ENCODE measurements at regions not wholly inside any gene's neighbourhood (a gene's known extent, or its start where the extent isn't known, plus 50 kb on each side); places are given as distances from the start of the nearest gene placed in this dataset.
A peak's percentile ranks its signal among the peaks of the same experiment; 100 is the strongest.
"Not testable (repeated sequence)": the region's sequence is repeated elsewhere in the genome, so short reads cannot be mapped to it uniquely, and the experiment has no call there.

DNA sequence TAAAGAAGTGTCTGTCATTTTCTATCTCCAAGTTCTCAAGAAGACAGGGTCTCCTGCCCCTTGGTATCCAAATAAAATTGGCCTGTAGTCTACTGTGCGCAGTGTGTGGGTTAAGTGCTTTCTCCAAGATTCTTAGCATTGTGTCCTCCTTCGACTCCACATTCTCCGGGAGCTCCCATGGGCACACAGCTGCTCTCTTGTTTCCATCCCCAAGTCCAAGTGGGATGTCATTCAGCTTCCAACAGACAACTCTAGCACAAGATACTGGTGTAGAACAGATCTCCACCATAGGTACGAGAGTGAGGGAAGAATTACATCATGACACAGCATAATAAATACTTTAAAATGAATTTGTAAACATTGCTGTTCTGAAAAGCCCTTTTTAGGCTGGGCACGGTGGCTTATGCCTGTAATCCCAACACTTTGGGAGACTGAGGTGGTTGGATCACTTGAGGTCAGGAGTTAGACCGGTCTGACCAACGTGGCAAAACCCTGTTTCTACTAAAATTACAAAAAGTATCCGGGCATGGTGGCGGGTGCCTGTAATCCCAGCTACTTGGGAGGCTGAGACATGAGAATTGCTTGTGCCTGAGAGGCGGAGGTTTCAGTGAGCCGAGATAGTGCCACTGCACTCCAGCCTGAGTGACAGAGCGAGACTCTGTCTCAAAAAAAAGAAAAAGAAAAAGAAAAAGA, 196.2 kb downstream of the C9orf152 start:
- peaks cover 0 to 3% of the 10 kb centered on the region in 2 donors for H3K9me3 ChIP-seq (ENCODE audit: control insufficient read depth in 2 of 2, insufficient read depth in 1 of 2, low read depth in 1 of 2, low read length in 1 of 2)
- peaks cover 0 to 4% (median 0%) of the 10 kb centered on the region in 3 donors for H3K27me3 ChIP-seq (ENCODE audit: control insufficient read depth in 3 of 3, insufficient read depth in 3 of 3, low read length in 3 of 3)
- no peak overlapping the region for H3K4me3 ChIP-seq (ENCODE audit: low read depth in 1 of 3, low read length in 3 of 3)
- H3K4me1 ChIP-seq (ENCODE audit: control insufficient read depth in 3 of 3, insufficient read depth in 2 of 3, low read depth in 1 of 3, low read length in 2 of 3), result peaks cover 0 to 2% (median 0%) of the 10 kb centered on the region in 3 donors
- H3K36me3 ChIP-seq (ENCODE audit: control insufficient read depth in 3 of 3, insufficient read depth in 2 of 3, low read depth in 1 of 3, low read length in 3 of 3), result no peaks in the 10 kb centered on the region
- no peak for DNase-seq
- 85 to 92% (median 87%) methylated on average over 12 of the region's 12 CpGs for WGBS, 3 donors
- no peak for FAIRE-seq
- no peak overlapping the region for H3K27ac ChIP-seq (ENCODE audit: low read depth in 1 of 3, low read length in 2 of 3)

GRCh38 chr9:110013064-110013463, 194.9 kb downstream of the C9orf152 start:
- DNase-seq, result no peak
- Histone ChIP-seq H3K36me3 (ENCODE audit: control insufficient read depth in 3 of 3, insufficient read depth in 2 of 3, low read depth in 1 of 3, low read length in 3 of 3) (no peaks in the 10 kb centered on the region), H3K4me1 (ENCODE audit: control insufficient read depth in 3 of 3, insufficient read depth in 2 of 3, low read depth in 1 of 3, low read length in 2 of 3) (peaks cover 0 to 2% (median 0%) of the 10 kb centered on the region in 3 donors), H3K4me3 (ENCODE audit: low read depth in 1 of 3, low read length in 3 of 3) (no peak overlapping the region), H3K27ac (ENCODE audit: low read depth in 1 of 3, low read length in 2 of 3) (no peak overlapping the region), H3K27me3 (ENCODE audit: control insufficient read depth in 3 of 3, insufficient read depth in 3 of 3, low read length in 3 of 3) (peaks cover 0 to 4% (median 0%) of the 10 kb centered on the region in 3 donors), H3K9me3 (ENCODE audit: control insufficient read depth in 2 of 2, insufficient read depth in 1 of 2, low read depth in 1 of 2, low read length in 1 of 2) (peaks cover 0 to 3% of the 10 kb centered on the region in 2 donors)
- FAIRE-seq, result no peak
- WGBS, 3 donors, result 46 to 85% (median 77%) methylated on average over 1 of the region's 1 CpG

DNA sequence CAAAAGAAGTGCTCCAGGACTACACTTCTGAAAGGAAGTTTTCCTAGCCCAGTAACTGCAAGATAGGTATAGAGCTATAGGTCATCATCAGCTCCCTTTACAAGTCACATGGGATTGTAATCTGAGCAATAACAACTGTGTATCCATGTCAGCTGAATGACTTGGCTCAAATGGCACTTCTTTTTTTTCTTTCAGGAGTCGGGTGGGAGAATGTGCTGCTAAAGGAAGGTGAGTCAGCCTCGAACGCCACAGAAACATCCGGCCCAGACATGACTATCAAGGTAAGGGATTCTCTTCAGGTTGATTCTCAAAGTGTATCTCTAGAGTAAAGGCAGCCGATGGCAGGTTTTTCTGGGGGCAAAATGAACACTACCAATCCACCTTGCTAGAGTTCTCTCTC, 192.2 kb downstream of the C9orf152 start:
- Histone ChIP-seq H3K27me3 (ENCODE audit: control insufficient read depth in 3 of 3, insufficient read depth in 3 of 3, low read length in 3 of 3) (peaks cover 0 to 4% (median 0%) of the 10 kb centered on the region in 3 donors), H3K9me3 (ENCODE audit: control insufficient read depth in 2 of 2, insufficient read depth in 1 of 2, low read depth in 1 of 2, low read length in 1 of 2) (peaks cover 0 to 3% of the 10 kb centered on the region in 2 donors), H3K36me3 (ENCODE audit: control insufficient read depth in 3 of 3, insufficient read depth in 2 of 3, low read depth in 1 of 3, low read length in 3 of 3) (no peaks in the 10 kb centered on the region), H3K27ac (ENCODE audit: low read depth in 1 of 3, low read length in 2 of 3) (peak overlapping the region in 2 of 3 donors; percentile 17 to 21), H3K4me3 (ENCODE audit: low read depth in 1 of 3, low read length in 3 of 3) (no peak overlapping the region), H3K4me1 (ENCODE audit: control insufficient read depth in 3 of 3, insufficient read depth in 2 of 3, low read depth in 1 of 3, low read length in 2 of 3) (peaks cover 0 to 2% (median 0%) of the 10 kb centered on the region in 3 donors)
- no peak for FAIRE-seq
- peak in 1 of 2 donors; percentile 12 for DNase-seq
- 72 to 87% (median 86%) methylated on average over 5 of the region's 5 CpGs for WGBS, 3 donors

- Histone ChIP-seq H3K36me3 (ENCODE audit: control insufficient read depth in 3 of 3, insufficient read depth in 2 of 3, low read depth in 1 of 3, low read length in 3 of 3) (no peaks in the 10 kb centered on the region), H3K27me3 (ENCODE audit: control insufficient read depth in 3 of 3, insufficient read depth in 3 of 3, low read length in 3 of 3) (peaks cover 0 to 4% (median 0%) of the 10 kb centered on the region in 3 donors), H3K4me3 (ENCODE audit: low read depth in 1 of 3, low read length in 3 of 3) (no peak overlapping the region), H3K4me1 (ENCODE audit: control insufficient read depth in 3 of 3, insufficient read depth in 2 of 3, low read depth in 1 of 3, low read length in 2 of 3) (peaks cover 0 to 2% (median 0%) of the 10 kb centered on the region in 3 donors), H3K27ac (ENCODE audit: low read depth in 1 of 3, low read length in 2 of 3) (peak overlapping the region in 2 of 3 donors; percentile 17 to 21), H3K9me3 (ENCODE audit: control insufficient read depth in 2 of 2, insufficient read depth in 1 of 2, low read depth in 1 of 2, low read length in 1 of 2) (peaks cover 0 to 3% of the 10 kb centered on the region in 2 donors)
- WGBS, 3 donors, result 81 to 84% (median 84%) methylated on average over 2 of the region's 2 CpGs
- DNase-seq, result peak in 1 of 2 donors; percentile 42
- no peak for FAIRE-seq
Measured at GRCh38 chr9:110016340-110016739, 191.6 kb downstream of the C9orf152 start.

DNA sequence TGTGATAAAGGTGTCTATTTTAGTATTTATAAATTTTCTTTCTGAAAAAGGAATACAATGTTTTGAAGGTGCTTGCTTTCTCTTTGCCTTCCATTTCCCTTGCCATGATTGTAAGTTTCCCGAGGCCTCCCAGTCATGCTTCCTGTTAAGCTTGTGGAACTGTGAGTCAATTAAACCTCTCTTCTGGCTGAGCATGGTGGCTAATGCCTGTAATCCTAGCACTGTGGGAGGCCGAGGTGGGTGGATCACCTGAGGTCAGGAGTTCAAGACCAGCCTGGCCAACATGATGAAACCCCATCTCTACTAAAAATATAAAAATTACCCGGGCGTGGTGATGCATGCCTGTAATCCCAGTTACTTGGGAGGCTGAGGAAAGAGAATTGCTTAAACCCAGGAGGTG, 187.7 kb downstream of the C9orf152 start:
- H3K4me1 ChIP-seq (ENCODE audit: control insufficient read depth in 3 of 3, insufficient read depth in 2 of 3, low read depth in 1 of 3, low read length in 2 of 3); H3K27ac ChIP-seq (ENCODE audit: low read depth in 1 of 3, low read length in 2 of 3); H3K4me3 ChIP-seq (ENCODE audit: low read depth in 1 of 3, low read length in 3 of 3); H3K27me3 ChIP-seq (ENCODE audit: control insufficient read depth in 3 of 3, insufficient read depth in 3 of 3, low read length in 3 of 3); FAIRE-seq; H3K9me3 ChIP-seq (ENCODE audit: control insufficient read depth in 2 of 2, insufficient read depth in 1 of 2, low read depth in 1 of 2, low read length in 1 of 2); DNase-seq; H3K36me3 ChIP-seq (ENCODE audit: control insufficient read depth in 3 of 3, insufficient read depth in 2 of 3, low read depth in 1 of 3, low read length in 3 of 3): not testable (repeated sequence)
- 77 to 83% (median 78%) methylated on average over 4 of the region's 4 CpGs for WGBS, 3 donors

GRCh38 chr9:110021891-110022290, 186.1 kb downstream of the C9orf152 start:
- WGBS, 3 donors, result 61 to 66% (median 65%) methylated on average over 2 of the region's 2 CpGs
- DNase-seq (no peak), FAIRE-seq (no peak)

GRCh38 chr9:110023221-110023620, 184.7 kb downstream of the C9orf152 start:
- H3K9me3 ChIP-seq (ENCODE audit: control insufficient read depth in 2 of 2, insufficient read depth in 1 of 2, low read depth in 1 of 2, low read length in 1 of 2); H3K4me1 ChIP-seq (ENCODE audit: control insufficient read depth in 3 of 3, insufficient read depth in 2 of 3, low read depth in 1 of 3, low read length in 2 of 3); H3K27ac ChIP-seq (ENCODE audit: low read depth in 1 of 3, low read length in 2 of 3); H3K4me3 ChIP-seq (ENCODE audit: low read depth in 1 of 3, low read length in 3 of 3); FAIRE-seq; DNase-seq; H3K27me3 ChIP-seq (ENCODE audit: control insufficient read depth in 3 of 3, insufficient read depth in 3 of 3, low read length in 3 of 3); H3K36me3 ChIP-seq (ENCODE audit: control insufficient read depth in 3 of 3, insufficient read depth in 2 of 3, low read depth in 1 of 3, low read length in 3 of 3): not testable (repeated sequence)
- 84 to 90% (median 87%) methylated on average over 7 to 8 of the region's 8 CpGs for WGBS, 3 donors

More at GRCh38 chr9:110021891-110022290, 186.1 kb downstream of the C9orf152 start:
- Histone ChIP-seq H3K36me3 (ENCODE audit: control insufficient read depth in 3 of 3, insufficient read depth in 2 of 3, low read depth in 1 of 3, low read length in 3 of 3) (no peaks in the 10 kb centered on the region), H3K9me3 (ENCODE audit: control insufficient read depth in 2 of 2, insufficient read depth in 1 of 2, low read depth in 1 of 2, low read length in 1 of 2) (no peaks in the 10 kb centered on the region), H3K4me1 (ENCODE audit: control insufficient read depth in 3 of 3, insufficient read depth in 2 of 3, low read depth in 1 of 3, low read length in 2 of 3) (no peaks in the 10 kb centered on the region), H3K27ac (ENCODE audit: low read depth in 1 of 3, low read length in 2 of 3) (no peak overlapping the region), H3K27me3 (ENCODE audit: control insufficient read depth in 3 of 3, insufficient read depth in 3 of 3, low read length in 3 of 3) (no peaks in the 10 kb centered on the region), H3K4me3 (ENCODE audit: low read depth in 1 of 3, low read length in 3 of 3) (no peak overlapping the region)

DNA sequence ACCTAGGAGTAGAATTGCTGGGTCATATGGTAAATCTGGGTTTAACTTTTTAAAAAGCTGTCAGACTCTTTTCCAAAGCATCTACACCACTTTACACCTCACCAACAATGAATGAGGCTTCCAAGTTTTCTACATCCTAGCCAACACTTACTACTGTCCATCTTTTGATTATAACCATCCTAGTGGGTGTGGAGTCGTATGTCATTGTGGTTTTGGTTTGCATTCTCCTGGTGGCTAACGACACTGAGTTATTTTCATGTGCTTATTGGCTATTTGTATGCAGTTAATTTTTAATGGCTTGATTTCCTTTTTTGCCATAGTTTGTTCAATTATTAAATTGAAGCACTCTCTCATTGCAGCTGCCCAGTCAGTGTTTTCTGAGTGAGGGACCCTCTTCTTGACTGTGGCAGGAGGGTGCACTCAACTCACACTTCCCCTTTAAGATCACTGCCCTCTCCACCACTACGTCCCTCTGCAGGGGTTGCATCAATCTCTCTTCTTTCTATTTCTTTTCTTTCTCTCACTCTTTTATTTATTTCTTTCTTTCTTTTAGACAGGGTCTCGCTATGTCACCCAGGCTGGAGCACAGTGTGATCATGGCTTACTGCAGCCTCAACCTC, 182.3 kb downstream of the C9orf152 start:
- WGBS, 3 donors, result 77 to 84% (median 78%) methylated on average over 4 of the region's 4 CpGs
- Histone ChIP-seq H3K27me3 (ENCODE audit: control insufficient read depth in 3 of 3, insufficient read depth in 3 of 3, low read length in 3 of 3) (no peaks in the 10 kb centered on the region), H3K9me3 (ENCODE audit: control insufficient read depth in 2 of 2, insufficient read depth in 1 of 2, low read depth in 1 of 2, low read length in 1 of 2) (no peaks in the 10 kb centered on the region), H3K4me3 (ENCODE audit: low read depth in 1 of 3, low read length in 3 of 3) (no peak overlapping the region), H3K27ac (ENCODE audit: low read depth in 1 of 3, low read length in 2 of 3) (no peak overlapping the region), H3K4me1 (ENCODE audit: control insufficient read depth in 3 of 3, insufficient read depth in 2 of 3, low read depth in 1 of 3, low read length in 2 of 3) (peaks cover 0 to 16% (median 0%) of the 10 kb centered on the region in 3 donors), H3K36me3 (ENCODE audit: control insufficient read depth in 3 of 3, insufficient read depth in 2 of 3, low read depth in 1 of 3, low read length in 3 of 3) (no peaks in the 10 kb centered on the region)
- FAIRE-seq, result no peak
- DNase-seq, result no peak

All from small intestine (tissue), 7 donors.